ENCODE measurements at regions not wholly inside any gene's neighbourhood (a gene's known extent, or its start where the extent isn't known, plus 50 kb on each side); places are given as distances from the start of the nearest gene placed in this dataset.

DNA sequence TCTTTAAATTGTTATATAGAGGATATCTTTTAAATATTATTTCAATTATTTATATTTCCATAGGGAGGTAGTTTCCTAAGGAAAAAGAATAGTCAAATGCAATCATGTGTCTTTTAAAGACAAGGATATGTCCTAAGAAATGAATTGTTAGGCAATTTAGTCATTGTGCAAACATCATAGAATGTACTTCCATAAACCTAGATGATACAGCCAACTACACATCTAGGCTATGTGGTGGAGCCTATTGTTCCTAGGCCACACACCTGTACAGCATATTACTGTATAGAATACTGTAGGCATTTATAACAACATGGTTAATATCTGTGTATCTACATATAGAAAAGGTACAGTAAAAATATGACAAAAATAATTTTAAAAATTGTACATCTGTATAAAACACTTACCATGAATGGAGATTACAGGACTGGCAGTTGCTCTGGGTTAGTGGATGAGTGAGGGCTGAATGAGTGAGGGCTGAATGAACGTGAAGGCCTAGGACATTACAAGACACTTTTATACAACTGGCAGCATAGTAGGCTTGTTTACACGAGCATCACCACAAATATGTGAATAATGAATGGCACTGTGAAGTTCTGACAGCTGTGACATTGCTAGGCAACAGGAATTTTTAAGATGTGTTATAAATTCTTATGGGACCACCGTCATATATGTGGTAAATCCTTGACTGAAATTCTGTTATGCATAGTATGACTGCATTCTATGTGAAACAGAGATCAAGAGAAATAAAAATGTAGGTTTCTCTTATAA is 1879.0 kb upstream of the RAG2 start:
- no peaks in the 10 kb centered on the region for H3K4me1 ChIP-seq
- H3K4me3 ChIP-seq: no peak overlapping the region
- no peaks in the 10 kb centered on the region for H3K36me3 ChIP-seq
- no peak overlapping the region for H3K27ac ChIP-seq
- intact Hi-C loops (cut with DNase I; ENCODE audit: low total_unique reads): no loop called here
- no peak for DNase-seq
- H3K9me3 ChIP-seq: peaks cover 0 to 5% (median 0%) of the 10 kb centered on the region in 8 donors
- no peak for TF ChIP-seq POLR2A (IDR thresholded peaks at IDR 0.05)
- H3K27me3 ChIP-seq (replicated peaks in 1 of 7): no peaks in the 10 kb centered on the region
- 41 to 60% (median 51%) methylated on average over 3 of the region's 3 CpGs for WGBS, 5 donors

- TF ChIP-seq POLR2A (IDR thresholded peaks at IDR 0.05): no peak
- H3K27ac ChIP-seq: no peak overlapping the region
- H3K4me3 ChIP-seq: no peak overlapping the region
- DNase-seq: no peak
- H3K36me3 ChIP-seq: no peaks in the 10 kb centered on the region
- intact Hi-C loops (cut with DNase I; ENCODE audit: low total_unique reads): no loop called here
- H3K27me3 ChIP-seq (replicated peaks in 1 of 7): no peaks in the 10 kb centered on the region
- H3K4me1 ChIP-seq: no peaks in the 10 kb centered on the region
- WGBS, 5 donors: 76 to 86% (median 80%) methylated on average over 6 of the region's 6 CpGs
- peaks cover 0 to 11% (median 0%) of the 10 kb centered on the region in 8 donors for H3K9me3 ChIP-seq
Observed at GRCh38 chr11:38461751-38462150, 1863.7 kb upstream of the RAG2 start.

GRCh38 chr11:38460896-38461295 is 1862.9 kb upstream of the RAG2 start:
- peaks cover 0 to 11% (median 0%) of the 10 kb centered on the region in 8 donors for H3K9me3 ChIP-seq
- DNase-seq: no peak
- no peak for TF ChIP-seq POLR2A (IDR thresholded peaks at IDR 0.05)
- no peak for TF ChIP-seq POLR2AphosphoS5 (IDR thresholded peaks at IDR 0.05)
- no peaks in the 10 kb centered on the region for H3K4me1 ChIP-seq
- H3K27ac ChIP-seq: no peak overlapping the region
- WGBS, 5 donors: 18 to 39% (median 27%) methylated on average over 2 of the region's 2 CpGs
- intact Hi-C loops (cut with DNase I; ENCODE audit: low total_unique reads): no loop called here
- H3K4me3 ChIP-seq: no peak overlapping the region
- no peaks in the 10 kb centered on the region for H3K27me3 ChIP-seq (replicated peaks in 1 of 7)
- no peaks in the 10 kb centered on the region for H3K36me3 ChIP-seq

GRCh38 chr11:38460429-38460828 is 1862.4 kb upstream of the RAG2 start:
- no peaks in the 10 kb centered on the region for H3K4me1 ChIP-seq
- no peak for TF ChIP-seq POLR2AphosphoS5 (IDR thresholded peaks at IDR 0.05)
- TF ChIP-seq POLR2A (IDR thresholded peaks at IDR 0.05): no peak
- TF ChIP-seq CTCF (IDR thresholded peaks at IDR 0.05 in 8 of 11, conservative IDR thresholded peaks at IDR 0.05 in 3 of 11): no peak
- WGBS, 5 donors: 59 to 71% (median 67%) methylated on average over 2 of the region's 2 CpGs
- no peak for DNase-seq
- peaks cover 0 to 11% (median 0%) of the 10 kb centered on the region in 8 donors for H3K9me3 ChIP-seq
- H3K27me3 ChIP-seq (replicated peaks in 1 of 7): no peaks in the 10 kb centered on the region
- intact Hi-C loops (cut with DNase I; ENCODE audit: low total_unique reads): no loop called here
- H3K27ac ChIP-seq: no peak overlapping the region
- H3K36me3 ChIP-seq: no peaks in the 10 kb centered on the region
- no peak overlapping the region for H3K4me3 ChIP-seq

DNA sequence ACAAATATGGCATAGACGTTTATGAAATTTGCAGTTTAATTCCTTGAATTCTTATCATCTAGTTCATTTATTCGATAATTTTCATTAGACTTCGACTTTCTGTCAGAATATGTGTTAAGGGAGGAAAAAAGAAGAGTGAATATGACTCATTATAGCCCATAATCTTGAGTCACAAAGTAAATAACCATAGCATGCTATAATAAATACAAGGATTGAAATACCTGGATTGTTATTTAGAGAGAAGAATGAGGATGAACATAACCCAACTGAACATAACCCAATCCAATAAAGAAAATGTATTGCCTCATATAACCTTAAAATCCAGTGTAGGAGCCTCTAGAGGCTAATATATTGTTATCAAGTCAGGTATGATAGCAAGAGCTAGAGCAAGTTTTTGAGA is 1858.3 kb upstream of the RAG2 start:
- DNase-seq: no peak
- WGBS, 5 donors: 62 to 80% (median 74%) methylated on average over 3 of the region's 3 CpGs
- H3K36me3 ChIP-seq: no peaks in the 10 kb centered on the region

More for the DNA sequence above, 1858.3 kb upstream of the RAG2 start:
- H3K4me3 ChIP-seq: no peak overlapping the region
- intact Hi-C loops (cut with DNase I; ENCODE audit: low total_unique reads): no loop called here
- H3K4me1 ChIP-seq: no peaks in the 10 kb centered on the region
- no peaks in the 10 kb centered on the region for H3K27me3 ChIP-seq (replicated peaks in 1 of 7)
- H3K9me3 ChIP-seq: peaks cover 0 to 4% (median 0%) of the 10 kb centered on the region in 8 donors
- no peak overlapping the region for H3K27ac ChIP-seq
- no peak for TF ChIP-seq CTCF (IDR thresholded peaks at IDR 0.05 in 8 of 11, conservative IDR thresholded peaks at IDR 0.05 in 3 of 11)
- no peak for TF ChIP-seq POLR2A (IDR thresholded peaks at IDR 0.05)
- no peak for TF ChIP-seq POLR2AphosphoS5 (IDR thresholded peaks at IDR 0.05)

Data from spleen (tissue), 11 donors.